CD14-positive monocyte (primary cell): ENCODE measurements at regions not wholly inside any gene's neighbourhood (a gene's known extent, or its start where the extent isn't known, plus 50 kb on each side); places are given as distances from the start of the nearest gene placed in this dataset.

Experiments
- DNase-seq, 3 donors: peaks; one replicate each; pipeline ENCODE4 v3.0.0-alpha.2; 2011 to 2022
- H2AFZ ChIP-seq: 2 replicates; pipeline ENCODE4 v1.6.0; 2012; ENCODE audit warnings: mild to moderate bottlenecking, low read depth, low read length, inconsistent platforms; ENCODE audit not compliant: insufficient read depth, poor library complexity, severe bottlenecking
- H3K27ac ChIP-seq, 2 donors: 1 replicate in 1 of 2; 2 replicates in 1 of 2; pipeline ENCODE4 v1.5.1; 2012 to 2013; ENCODE audit warnings: low read length in 2 of 2, control low read depth in 1 of 2, inconsistent platforms in 1 of 2, low read depth in 1 of 2, mild to moderate bottlenecking in 1 of 2
- H3K27me3 ChIP-seq, 2 donors: one replicate each; pipeline versions ENCODE4 v1.6.0 to v1.6.1; 2011 to 2013; ENCODE audit warnings: low read length in 2 of 2; ENCODE audit not compliant: control insufficient read depth in 2 of 2, insufficient read depth in 2 of 2
- H3K36me3 ChIP-seq, 2 donors: replicated peaks in 1 of 2; 1 replicate in 1 of 2; 2 replicates in 1 of 2; pipeline versions ENCODE4 v1.5.1 to v1.6.1; 2012 to 2013; ENCODE audit warnings: low read length in 2 of 2, control low read depth in 1 of 2, inconsistent platforms in 1 of 2, mild to moderate bottlenecking in 1 of 2; ENCODE audit not compliant: insufficient read depth in 2 of 2, control insufficient read depth in 1 of 2
- H3K4me1 ChIP-seq, 2 donors: 1 replicate in 1 of 2; 2 replicates in 1 of 2; pipeline versions ENCODE4 v1.5.1 to v1.6.1; 2012 to 2013; ENCODE audit warnings: low read length in 2 of 2, control low read depth in 1 of 2, inconsistent platforms in 1 of 2, mild to moderate bottlenecking in 1 of 2, moderate library complexity in 1 of 2; ENCODE audit not compliant: insufficient read depth in 2 of 2, control insufficient read depth in 1 of 2
- H3K4me2 ChIP-seq: replicated peaks from 2 replicates; pipeline ENCODE3; 2012; ENCODE audit warnings: low read length, moderate library complexity, mild to moderate bottlenecking; ENCODE audit not compliant: poor library complexity, severe bottlenecking; ENCODE audit errors: extremely low read depth
- H3K4me3 ChIP-seq, 3 experiments: fragments of 200-600 bp in 1 of 3; sonication (generic) in 1 of 3; replicated peaks in 1 of 3; 1 replicate in 2 of 3; 2 replicates in 1 of 3; pipeline ENCODE4 v1.5.1; 2011 to 2013; ENCODE audit warnings: low read length in 3 of 3, mild to moderate bottlenecking in 3 of 3, control low read depth in 2 of 3, low read depth in 2 of 3, inconsistent platforms in 1 of 3, moderate library complexity in 1 of 3
- H3K79me2 ChIP-seq: 2 replicates; pipeline ENCODE4 v1.6.0; 2012; ENCODE audit warnings: mild to moderate bottlenecking, control low read depth, inconsistent platforms, low read length, moderate library complexity; ENCODE audit not compliant: insufficient read depth
- H3K9ac ChIP-seq: 2 replicates; pipeline ENCODE4 v1.6.0; 2017; ENCODE audit warnings: low read length, mild to moderate bottlenecking; ENCODE audit not compliant: insufficient read depth, poor library complexity, severe bottlenecking
- H3K9me3 ChIP-seq, 2 donors: replicated peaks in 1 of 2; 1 replicate in 1 of 2; 2 replicates in 1 of 2; pipeline versions ENCODE4 v1.5.1 to v1.6.1; 2012 to 2013; ENCODE audit warnings: low read length in 2 of 2, control low read depth in 1 of 2; ENCODE audit not compliant: control insufficient read depth in 1 of 2, insufficient read depth in 1 of 2
- H4K20me1 ChIP-seq: 2 replicates; pipeline ENCODE4 v1.6.0; 2012; ENCODE audit warnings: mild to moderate bottlenecking, low read length, control low read depth, moderate library complexity; ENCODE audit not compliant: insufficient read depth
- H3K27ac Mint-ChIP-seq, 7 donors: one replicate each; pipeline ENCODE4 v1.8.0; 2020; ENCODE audit warnings: mild to moderate bottlenecking in 7 of 7, mixed read lengths in 7 of 7, moderate library complexity in 6 of 7, inconsistent platforms in 2 of 7
- H3K27me3 Mint-ChIP-seq, 3 donors: one replicate each; pipeline ENCODE4 v1.8.0; 2021 to 2022; ENCODE audit warnings: low read depth in 3 of 3, mild to moderate bottlenecking in 3 of 3, mixed read lengths in 3 of 3, moderate library complexity in 3 of 3, inconsistent platforms in 1 of 3
- H3K36me3 Mint-ChIP-seq, 2 donors: one replicate each; pipeline ENCODE4 v1.8.0; 2020; ENCODE audit warnings: mixed read lengths in 2 of 2, inconsistent platforms in 1 of 2, mild to moderate bottlenecking in 1 of 2
- H3K4me1 Mint-ChIP-seq: one replicate; pipeline ENCODE4 v1.8.0; 2020; ENCODE audit warnings: mild to moderate bottlenecking, mixed read lengths
- H3K4me3 Mint-ChIP-seq, 2 donors: one replicate each; pipeline ENCODE4 v1.8.0; 2020; ENCODE audit warnings: mild to moderate bottlenecking in 2 of 2, mixed read lengths in 2 of 2, moderate library complexity in 1 of 2
- H3K9me3 Mint-ChIP-seq, 7 donors: one replicate each; pipeline ENCODE4 v1.8.0; 2020 to 2022; ENCODE audit warnings: mixed read lengths in 7 of 7, mild to moderate bottlenecking in 6 of 7, moderate library complexity in 6 of 7, inconsistent platforms in 2 of 7
- WGBS: methylation state at CpG from one replicate; pipeline ENCODE4 v1.1.5; 2013; ENCODE audit warnings: missing lambda C conversion rate; ENCODE audit not compliant: insufficient coverage; 5-methylcytosine and 5-hydroxymethylcytosine counted together
- intact Hi-C, 2 donors: fragments of 100-400 bp; cut with micrococcal nuclease; formaldehyde crosslinking; loops; one replicate each; pipeline versions ENCODE4 v1.15.0 to v1.15.1; 2023
- TF ChIP-seq, protein P1 (sequence below): fragments of 200-600 bp; IDR thresholded peaks from one replicate; pipeline ENCODE4 v1.8.0; 2022; ENCODE audit warnings: antibody characterized with exemption, mild to moderate bottlenecking

DNA sequence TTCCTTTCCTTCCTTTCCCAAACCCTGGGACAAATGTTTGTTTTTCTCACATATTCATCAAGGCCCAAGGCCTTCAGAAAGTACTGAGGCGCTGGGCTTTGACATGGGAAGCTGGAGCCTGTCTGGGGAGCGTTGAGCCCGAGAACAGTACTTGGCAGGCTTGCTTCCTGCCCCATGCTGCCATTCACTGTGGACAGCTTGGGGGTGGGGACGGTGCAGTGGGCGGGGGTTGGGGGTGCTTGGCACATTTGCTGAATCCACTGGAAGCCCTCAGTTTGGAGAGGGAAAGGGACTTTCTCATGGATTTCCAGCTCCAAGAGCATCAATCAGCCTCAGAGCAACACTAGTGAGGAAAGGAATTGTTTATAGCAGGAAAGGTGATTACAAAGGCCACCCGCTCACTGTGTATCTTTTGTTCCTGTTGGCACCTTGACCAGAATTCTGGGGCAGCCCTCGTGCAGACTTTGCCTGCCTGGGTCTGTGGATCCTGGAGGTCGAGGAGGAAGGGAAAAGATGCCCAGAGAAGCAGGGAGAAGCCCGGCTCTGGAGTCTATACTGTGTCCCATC is 199.8 kb upstream of the RGMA start:
- 91% methylated on average over 3 of the region's 9 CpGs for WGBS
- peaks cover 0 to 2% (median 0%) of the 10 kb centered on the region in 7 donors for H3K9me3 Mint-ChIP-seq
- peaks cover 3 to 11% (median 10%) of the 10 kb centered on the region in 3 donors for H3K27me3 Mint-ChIP-seq
- no peak overlapping the region for H3K4me2 ChIP-seq
- no peak overlapping the region for H2AFZ ChIP-seq
- no peaks in the 10 kb centered on the region for H4K20me1 ChIP-seq
- H3K27me3 ChIP-seq, result peaks cover 0 to 3% of the 10 kb centered on the region in 2 donors
- DNase-seq, result no peak
- no peak overlapping the region for H3K4me3 ChIP-seq
- H3K27ac Mint-ChIP-seq, result no peak overlapping the region
- TF ChIP-seq, protein P1, sequence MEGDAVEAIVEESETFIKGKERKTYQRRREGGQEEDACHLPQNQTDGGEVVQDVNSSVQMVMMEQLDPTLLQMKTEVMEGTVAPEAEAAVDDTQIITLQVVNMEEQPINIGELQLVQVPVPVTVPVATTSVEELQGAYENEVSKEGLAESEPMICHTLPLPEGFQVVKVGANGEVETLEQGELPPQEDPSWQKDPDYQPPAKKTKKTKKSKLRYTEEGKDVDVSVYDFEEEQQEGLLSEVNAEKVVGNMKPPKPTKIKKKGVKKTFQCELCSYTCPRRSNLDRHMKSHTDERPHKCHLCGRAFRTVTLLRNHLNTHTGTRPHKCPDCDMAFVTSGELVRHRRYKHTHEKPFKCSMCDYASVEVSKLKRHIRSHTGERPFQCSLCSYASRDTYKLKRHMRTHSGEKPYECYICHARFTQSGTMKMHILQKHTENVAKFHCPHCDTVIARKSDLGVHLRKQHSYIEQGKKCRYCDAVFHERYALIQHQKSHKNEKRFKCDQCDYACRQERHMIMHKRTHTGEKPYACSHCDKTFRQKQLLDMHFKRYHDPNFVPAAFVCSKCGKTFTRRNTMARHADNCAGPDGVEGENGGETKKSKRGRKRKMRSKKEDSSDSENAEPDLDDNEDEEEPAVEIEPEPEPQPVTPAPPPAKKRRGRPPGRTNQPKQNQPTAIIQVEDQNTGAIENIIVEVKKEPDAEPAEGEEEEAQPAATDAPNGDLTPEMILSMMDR, result no peak
- peaks cover 6% of the 10 kb centered on the region for H3K4me1 Mint-ChIP-seq
- no peaks in the 10 kb centered on the region for H3K9me3 ChIP-seq
- no peaks in the 10 kb centered on the region for H3K36me3 ChIP-seq
- H3K9ac ChIP-seq, result no peak overlapping the region
- H3K4me1 ChIP-seq, result peaks cover 0 to 3% of the 10 kb centered on the region in 2 donors
- no peak overlapping the region for H3K4me3 Mint-ChIP-seq
- no peaks in the 10 kb centered on the region for H3K79me2 ChIP-seq
- no peak overlapping the region for H3K27ac ChIP-seq
- H3K36me3 Mint-ChIP-seq, result no peaks in the 10 kb centered on the region
- intact Hi-C loops, result no loop called here

- Mint-ChIP-seq H3K27me3 (peaks cover 0 to 16% (median 7%) of the 10 kb centered on the region in 3 donors), H3K27ac (no peak overlapping the region), H3K36me3 (no peaks in the 10 kb centered on the region), H3K4me1 (peaks cover 6% of the 10 kb centered on the region), H3K9me3 (peaks cover 0 to 2% (median 0%) of the 10 kb centered on the region in 7 donors), H3K4me3 (no peak overlapping the region)
- no peak for DNase-seq
- Histone ChIP-seq H4K20me1 (no peaks in the 10 kb centered on the region), H3K27ac (no peak overlapping the region), H3K9ac (no peak overlapping the region), H3K4me1 (peaks cover 0 to 3% of the 10 kb centered on the region in 2 donors), H3K4me3 (no peak overlapping the region), H3K4me2 (no peak overlapping the region), H3K36me3 (no peaks in the 10 kb centered on the region), H2AFZ (no peak overlapping the region), H3K27me3 (peaks cover 0 to 6% of the 10 kb centered on the region in 2 donors), H3K79me2 (no peaks in the 10 kb centered on the region), H3K9me3 (no peaks in the 10 kb centered on the region)
- 100% methylated on average over 1 of the region's 1 CpG for WGBS
- intact Hi-C loops, result no loop called here
- TF ChIP-seq, protein P1, result no peak
Observed at GRCh38 chr15:93286446-93286845, 197.4 kb upstream of the RGMA start.
